Mucosa of descending colon (tissue), 3 donors: ENCODE measurements at regions not wholly inside any gene's neighbourhood (a gene's known extent, or its start where the extent isn't known, plus 50 kb on each side); places are given as distances from the start of the nearest gene placed in this dataset.

Experiments
- ATAC-seq: fragments of 200-7000 bp; cut with Tn5 transposase; one replicate; pipeline ENCODE4 v1.9.1; 2020; ENCODE audit warnings: mild to moderate bottlenecking, moderate library complexity
- DNase-seq, 3 donors: peaks; one replicate each; pipeline ENCODE4 v3.0.0-alpha.2; 2020
- H3K36me3 ChIP-seq: fragments of 200-600 bp; one replicate; pipeline ENCODE4 v1.8.0; 2021; ENCODE audit warnings: low read depth, mild to moderate bottlenecking
- H3K4me1 ChIP-seq: fragments of 200-600 bp; one replicate; pipeline ENCODE4 v1.8.0; 2021; ENCODE audit warnings: low read depth, mild to moderate bottlenecking
- H3K4me3 ChIP-seq: fragments of 200-600 bp; one replicate; pipeline ENCODE4 v1.8.0; 2021; ENCODE audit warnings: mild to moderate bottlenecking
- H3K9me3 ChIP-seq: fragments of 200-600 bp; one replicate; pipeline ENCODE4 v1.8.0; 2021; ENCODE audit warnings: mild to moderate bottlenecking
- intact Hi-C, 2 donors: fragments of 100-400 bp; cut with DNase I in 1 of 2; cut with micrococcal nuclease in 1 of 2; formaldehyde crosslinking; loops; one replicate each; pipeline versions ENCODE4 v1.11.0 to v1.11.1; 2022; cut with DNase I, micrococcal nuclease
- TF ChIP-seq, protein P1 (sequence below): fragments of 200-600 bp; IDR thresholded peaks from one replicate; pipeline ENCODE4 v1.8.0; 2022; ENCODE audit warnings: antibody characterized with exemption, mild to moderate bottlenecking
- donor health status: DM: no; HTN: no; CAD: no; lungs with moderate emphysema.
- donor health status: DM: no; HTN: no; CAD: no.
- donor health status: DM: no; HTN: yes; CAD: no.

DNA sequence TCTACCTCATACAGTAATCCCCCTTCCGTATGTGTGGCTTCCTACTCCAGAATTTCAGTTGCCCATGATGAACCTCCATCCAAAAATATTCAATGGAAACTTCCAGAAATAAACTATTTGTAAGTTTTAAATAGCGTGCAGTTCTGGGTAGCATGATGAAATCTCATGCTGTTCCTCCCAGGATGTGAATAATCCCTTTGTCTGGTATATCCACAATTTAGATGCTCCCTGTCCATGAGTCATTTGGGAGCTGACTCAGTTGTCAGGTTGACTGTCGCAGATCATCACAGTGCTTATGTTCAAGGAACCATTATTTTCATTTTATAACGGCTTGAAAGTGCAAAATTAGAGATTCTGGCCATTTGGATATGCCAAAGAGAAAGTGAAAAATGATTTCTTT, 290.1 kb upstream of the CDH9 start:
- DNase-seq, result no peak
- H3K36me3 ChIP-seq, result no peaks in the 10 kb centered on the region
- TF ChIP-seq, protein P1, sequence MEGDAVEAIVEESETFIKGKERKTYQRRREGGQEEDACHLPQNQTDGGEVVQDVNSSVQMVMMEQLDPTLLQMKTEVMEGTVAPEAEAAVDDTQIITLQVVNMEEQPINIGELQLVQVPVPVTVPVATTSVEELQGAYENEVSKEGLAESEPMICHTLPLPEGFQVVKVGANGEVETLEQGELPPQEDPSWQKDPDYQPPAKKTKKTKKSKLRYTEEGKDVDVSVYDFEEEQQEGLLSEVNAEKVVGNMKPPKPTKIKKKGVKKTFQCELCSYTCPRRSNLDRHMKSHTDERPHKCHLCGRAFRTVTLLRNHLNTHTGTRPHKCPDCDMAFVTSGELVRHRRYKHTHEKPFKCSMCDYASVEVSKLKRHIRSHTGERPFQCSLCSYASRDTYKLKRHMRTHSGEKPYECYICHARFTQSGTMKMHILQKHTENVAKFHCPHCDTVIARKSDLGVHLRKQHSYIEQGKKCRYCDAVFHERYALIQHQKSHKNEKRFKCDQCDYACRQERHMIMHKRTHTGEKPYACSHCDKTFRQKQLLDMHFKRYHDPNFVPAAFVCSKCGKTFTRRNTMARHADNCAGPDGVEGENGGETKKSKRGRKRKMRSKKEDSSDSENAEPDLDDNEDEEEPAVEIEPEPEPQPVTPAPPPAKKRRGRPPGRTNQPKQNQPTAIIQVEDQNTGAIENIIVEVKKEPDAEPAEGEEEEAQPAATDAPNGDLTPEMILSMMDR, result no peak
- H3K4me3 ChIP-seq, result no peak overlapping the region
- intact Hi-C loops, result no loop called here
- H3K9me3 ChIP-seq, result peaks cover 30% of the 10 kb centered on the region
- H3K4me1 ChIP-seq, result no peaks in the 10 kb centered on the region
- no peak for ATAC-seq

GRCh38 chr5:27325513-27325912, 287.1 kb upstream of the CDH9 start:
- TF ChIP-seq, protein P1, result no peak
- DNase-seq (no peak), ATAC-seq (no peak)
- H3K36me3 ChIP-seq, result no peaks in the 10 kb centered on the region
- intact Hi-C loops, result no loop called here
- no peaks in the 10 kb centered on the region for H3K4me1 ChIP-seq
- H3K9me3 ChIP-seq, result peaks cover 27% of the 10 kb centered on the region
- H3K4me3 ChIP-seq, result no peak overlapping the region

DNA sequence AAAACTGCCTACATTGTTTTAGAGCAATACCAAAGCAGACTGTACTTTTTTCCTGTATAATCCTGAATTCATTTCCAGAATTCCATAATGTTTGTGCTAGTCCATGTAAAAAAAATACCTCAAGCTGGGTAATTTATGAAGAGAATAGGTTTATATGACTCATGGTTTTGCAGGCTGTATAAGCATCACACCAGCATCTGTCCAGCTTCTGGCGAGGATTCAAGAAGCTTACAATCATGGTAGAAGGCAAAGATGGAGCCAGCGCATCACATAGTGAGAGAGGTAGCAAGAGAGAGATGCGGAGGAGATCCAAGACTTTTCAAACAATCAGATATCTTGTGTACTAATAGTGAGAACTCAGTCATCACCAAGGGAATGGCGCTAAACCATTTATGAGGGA, 280.3 kb upstream of the CDH9 start:
- H3K36me3 ChIP-seq, result no peaks in the 10 kb centered on the region
- DNase-seq, result no peak
- intact Hi-C loops, result no loop called here
- TF ChIP-seq, protein P1, result no peak
- H3K4me3 ChIP-seq, result no peak overlapping the region
- H3K4me1 ChIP-seq, result no peaks in the 10 kb centered on the region
- ATAC-seq, result no peak
- H3K9me3 ChIP-seq, result peaks cover 57% of the 10 kb centered on the region

DNA sequence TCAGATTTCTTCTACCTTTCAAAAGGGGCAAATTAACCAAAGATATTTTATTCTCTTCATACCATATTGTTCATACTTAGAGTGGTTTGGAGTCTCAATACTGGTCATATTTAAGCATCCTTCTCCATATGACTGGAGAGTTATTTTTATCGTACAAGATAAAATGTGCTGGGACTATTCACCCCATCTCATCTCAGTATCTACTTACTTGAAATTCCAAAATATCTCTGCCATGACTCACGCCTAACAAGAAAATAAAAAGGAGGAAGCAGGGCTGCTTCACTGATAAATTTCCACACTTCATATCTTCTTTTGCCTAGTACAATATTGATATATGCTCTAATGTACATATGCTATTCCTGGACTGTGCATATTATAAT, 277.9 kb upstream of the CDH9 start:
- TF ChIP-seq, protein P1, result no peak
- intact Hi-C loops, result no loop called here
- no peak for ATAC-seq

GRCh38 chr5:27315363-27316270, 277.2 kb upstream of the CDH9 start:
- Histone ChIP-seq H3K4me3 (no peak overlapping the region), H3K9me3 (peaks cover 65% of the 10 kb centered on the region), H3K36me3 (no peaks in the 10 kb centered on the region), H3K4me1 (no peaks in the 10 kb centered on the region)
- no peak for DNase-seq
- TF ChIP-seq, protein P1, result no peak
- no peak for ATAC-seq
- intact Hi-C loops, result no loop called here

More for the DNA sequence above, 277.9 kb upstream of the CDH9 start:
- Histone ChIP-seq H3K9me3 (peaks cover 69% of the 10 kb centered on the region), H3K4me1 (no peaks in the 10 kb centered on the region), H3K4me3 (no peak overlapping the region), H3K36me3 (no peaks in the 10 kb centered on the region)
- no peak for DNase-seq
